CD14-positive monocyte (primary cell): ENCODE measurements at regions not wholly inside any gene's neighbourhood (a gene's known extent, or its start where the extent isn't known, plus 50 kb on each side); places are given as distances from the start of the nearest gene placed in this dataset.

Source experiments
- DNase-seq, 3 donors: peaks; one replicate each; pipeline ENCODE4 v3.0.0-alpha.2; 2011 to 2022
- H2AFZ ChIP-seq: 2 replicates; pipeline ENCODE4 v1.6.0; 2012; ENCODE audit warnings: mild to moderate bottlenecking, low read depth, low read length, inconsistent platforms; ENCODE audit not compliant: insufficient read depth, poor library complexity, severe bottlenecking
- H3K27ac ChIP-seq, 2 donors: 1 replicate in 1 of 2; 2 replicates in 1 of 2; pipeline ENCODE4 v1.5.1; 2012 to 2013; ENCODE audit warnings: low read length in 2 of 2, control low read depth in 1 of 2, inconsistent platforms in 1 of 2, low read depth in 1 of 2, mild to moderate bottlenecking in 1 of 2
- H3K27me3 ChIP-seq, 2 donors: one replicate each; pipeline versions ENCODE4 v1.6.0 to v1.6.1; 2011 to 2013; ENCODE audit warnings: low read length in 2 of 2; ENCODE audit not compliant: control insufficient read depth in 2 of 2, insufficient read depth in 2 of 2
- H3K36me3 ChIP-seq, 2 donors: replicated peaks in 1 of 2; 1 replicate in 1 of 2; 2 replicates in 1 of 2; pipeline versions ENCODE4 v1.5.1 to v1.6.1; 2012 to 2013; ENCODE audit warnings: low read length in 2 of 2, control low read depth in 1 of 2, inconsistent platforms in 1 of 2, mild to moderate bottlenecking in 1 of 2; ENCODE audit not compliant: insufficient read depth in 2 of 2, control insufficient read depth in 1 of 2
- H3K4me1 ChIP-seq, 2 donors: 1 replicate in 1 of 2; 2 replicates in 1 of 2; pipeline versions ENCODE4 v1.5.1 to v1.6.1; 2012 to 2013; ENCODE audit warnings: low read length in 2 of 2, control low read depth in 1 of 2, inconsistent platforms in 1 of 2, mild to moderate bottlenecking in 1 of 2, moderate library complexity in 1 of 2; ENCODE audit not compliant: insufficient read depth in 2 of 2, control insufficient read depth in 1 of 2
- H3K4me2 ChIP-seq: replicated peaks from 2 replicates; pipeline ENCODE3; 2012; ENCODE audit warnings: low read length, moderate library complexity, mild to moderate bottlenecking; ENCODE audit not compliant: poor library complexity, severe bottlenecking; ENCODE audit errors: extremely low read depth
- H3K4me3 ChIP-seq, 3 experiments: fragments of 200-600 bp in 1 of 3; sonication (generic) in 1 of 3; replicated peaks in 1 of 3; 1 replicate in 2 of 3; 2 replicates in 1 of 3; pipeline ENCODE4 v1.5.1; 2011 to 2013; ENCODE audit warnings: low read length in 3 of 3, mild to moderate bottlenecking in 3 of 3, control low read depth in 2 of 3, low read depth in 2 of 3, inconsistent platforms in 1 of 3, moderate library complexity in 1 of 3
- H3K79me2 ChIP-seq: 2 replicates; pipeline ENCODE4 v1.6.0; 2012; ENCODE audit warnings: mild to moderate bottlenecking, control low read depth, inconsistent platforms, low read length, moderate library complexity; ENCODE audit not compliant: insufficient read depth
- H3K9ac ChIP-seq: 2 replicates; pipeline ENCODE4 v1.6.0; 2017; ENCODE audit warnings: low read length, mild to moderate bottlenecking; ENCODE audit not compliant: insufficient read depth, poor library complexity, severe bottlenecking
- H3K9me3 ChIP-seq, 2 donors: replicated peaks in 1 of 2; 1 replicate in 1 of 2; 2 replicates in 1 of 2; pipeline versions ENCODE4 v1.5.1 to v1.6.1; 2012 to 2013; ENCODE audit warnings: low read length in 2 of 2, control low read depth in 1 of 2; ENCODE audit not compliant: control insufficient read depth in 1 of 2, insufficient read depth in 1 of 2
- H4K20me1 ChIP-seq: 2 replicates; pipeline ENCODE4 v1.6.0; 2012; ENCODE audit warnings: mild to moderate bottlenecking, low read length, control low read depth, moderate library complexity; ENCODE audit not compliant: insufficient read depth
- H3K27ac Mint-ChIP-seq, 7 donors: one replicate each; pipeline ENCODE4 v1.8.0; 2020; ENCODE audit warnings: mild to moderate bottlenecking in 7 of 7, mixed read lengths in 7 of 7, moderate library complexity in 6 of 7, inconsistent platforms in 2 of 7
- H3K27me3 Mint-ChIP-seq, 3 donors: one replicate each; pipeline ENCODE4 v1.8.0; 2021 to 2022; ENCODE audit warnings: low read depth in 3 of 3, mild to moderate bottlenecking in 3 of 3, mixed read lengths in 3 of 3, moderate library complexity in 3 of 3, inconsistent platforms in 1 of 3
- H3K36me3 Mint-ChIP-seq, 2 donors: one replicate each; pipeline ENCODE4 v1.8.0; 2020; ENCODE audit warnings: mixed read lengths in 2 of 2, inconsistent platforms in 1 of 2, mild to moderate bottlenecking in 1 of 2
- H3K4me1 Mint-ChIP-seq: one replicate; pipeline ENCODE4 v1.8.0; 2020; ENCODE audit warnings: mild to moderate bottlenecking, mixed read lengths
- H3K4me3 Mint-ChIP-seq, 2 donors: one replicate each; pipeline ENCODE4 v1.8.0; 2020; ENCODE audit warnings: mild to moderate bottlenecking in 2 of 2, mixed read lengths in 2 of 2, moderate library complexity in 1 of 2
- H3K9me3 Mint-ChIP-seq, 7 donors: one replicate each; pipeline ENCODE4 v1.8.0; 2020 to 2022; ENCODE audit warnings: mixed read lengths in 7 of 7, mild to moderate bottlenecking in 6 of 7, moderate library complexity in 6 of 7, inconsistent platforms in 2 of 7
- CTCF ChIP-seq: fragments of 200-600 bp; IDR thresholded peaks from one replicate; pipeline ENCODE4 v1.8.0; 2022; ENCODE audit warnings: antibody characterized with exemption, mild to moderate bottlenecking
- WGBS: methylation state at CpG from one replicate; pipeline ENCODE4 v1.1.5; 2013; ENCODE audit warnings: missing lambda C conversion rate; ENCODE audit not compliant: insufficient coverage; 5-methylcytosine and 5-hydroxymethylcytosine counted together
- intact Hi-C, 2 donors: fragments of 100-400 bp; cut with micrococcal nuclease; formaldehyde crosslinking; loops; one replicate each; pipeline versions ENCODE4 v1.15.0 to v1.15.1; 2023

GRCh38 chr20:11716945-11717248, 200.8 kb upstream of the BTBD3 start:
- WGBS, result no CpG with 5 or more reads among the region's 1 CpG
- Histone ChIP-seq H3K27me3 (no peaks in the 10 kb centered on the region), H3K9ac (no peak overlapping the region), H3K79me2 (no peaks in the 10 kb centered on the region), H3K9me3 (no peaks in the 10 kb centered on the region), H3K36me3 (no peaks in the 10 kb centered on the region), H3K4me1 (no peaks in the 10 kb centered on the region), H2AFZ (no peak overlapping the region), H3K4me3 (no peak overlapping the region), H3K4me2 (no peak overlapping the region), H4K20me1 (no peaks in the 10 kb centered on the region), H3K27ac (no peak overlapping the region)
- DNase-seq, result no peak
- Mint-ChIP-seq H3K4me1 (no peaks in the 10 kb centered on the region), H3K27me3 (peaks cover 0 to 3% (median 2%) of the 10 kb centered on the region in 3 donors), H3K36me3 (no peaks in the 10 kb centered on the region), H3K27ac (no peak overlapping the region), H3K9me3 (peaks cover 0 to 1% (median 0%) of the 10 kb centered on the region in 7 donors), H3K4me3 (no peak overlapping the region)
- TF ChIP-seq CTCF, result no peak
- intact Hi-C loops, result no loop called here

- H3K27ac Mint-ChIP-seq, result peak overlapping the region in 1 of 7 donors; percentile 47
- H3K9me3 Mint-ChIP-seq, result peaks cover 0 to 1% (median 0%) of the 10 kb centered on the region in 7 donors
- Histone ChIP-seq H4K20me1 (no peaks in the 10 kb centered on the region), H3K9ac (no peak overlapping the region), H3K4me3 (no peak overlapping the region), H3K36me3 (no peaks in the 10 kb centered on the region), H3K27ac (no peak overlapping the region), H2AFZ (no peak overlapping the region), H3K4me1 (no peaks in the 10 kb centered on the region), H3K9me3 (no peaks in the 10 kb centered on the region), H3K4me2 (no peak overlapping the region), H3K27me3 (no peaks in the 10 kb centered on the region), H3K79me2 (no peaks in the 10 kb centered on the region)
- no peak for DNase-seq
- H3K4me3 Mint-ChIP-seq, result no peak overlapping the region
- TF ChIP-seq CTCF, result no peak
- no peaks in the 10 kb centered on the region for H3K4me1 Mint-ChIP-seq
- 85% methylated on average over 2 of the region's 3 CpGs for WGBS
- intact Hi-C loops, result no loop called here
- peaks cover 0 to 3% (median 2%) of the 10 kb centered on the region in 3 donors for H3K27me3 Mint-ChIP-seq
- H3K36me3 Mint-ChIP-seq, result no peaks in the 10 kb centered on the region
Observed at GRCh38 chr20:11717562-11717961, 200.1 kb upstream of the BTBD3 start.
